GM12874 (cell line): ENCODE measurements at regions not wholly inside any gene's neighbourhood (a gene's known extent, or its start where the extent isn't known, plus 50 kb on each side); places are given as distances from the start of the nearest gene placed in this dataset.

Experiments
- TF ChIP-seq, protein P1 (sequence below): IDR thresholded peaks from 2 replicates; pipeline ENCODE4 v1.5.1; 2011; ENCODE audit warnings: low read depth, mild to moderate bottlenecking, control low read depth, low read length, moderate library complexity; ENCODE audit not compliant: insufficient read depth

DNA sequence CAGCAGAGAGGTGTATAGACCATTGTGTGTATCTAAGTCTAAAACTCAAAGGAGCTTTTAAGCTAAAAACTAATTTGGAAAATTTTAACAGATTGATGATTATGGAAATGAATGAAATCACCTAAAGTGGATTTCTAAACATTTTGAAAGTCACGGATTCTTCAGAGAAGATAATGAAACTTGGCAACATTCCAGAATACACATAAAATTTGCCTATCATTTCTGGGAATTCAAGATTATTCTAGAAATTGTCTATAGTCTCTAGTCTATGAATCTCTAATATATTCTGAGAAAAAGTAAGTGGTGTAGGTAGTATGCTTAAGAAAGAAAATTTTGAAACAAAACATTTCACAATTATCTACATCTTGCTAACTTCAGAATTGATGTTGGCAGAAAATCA lies 1117.9 kb upstream of the CNTN5 start:
- TF ChIP-seq, protein P1, sequence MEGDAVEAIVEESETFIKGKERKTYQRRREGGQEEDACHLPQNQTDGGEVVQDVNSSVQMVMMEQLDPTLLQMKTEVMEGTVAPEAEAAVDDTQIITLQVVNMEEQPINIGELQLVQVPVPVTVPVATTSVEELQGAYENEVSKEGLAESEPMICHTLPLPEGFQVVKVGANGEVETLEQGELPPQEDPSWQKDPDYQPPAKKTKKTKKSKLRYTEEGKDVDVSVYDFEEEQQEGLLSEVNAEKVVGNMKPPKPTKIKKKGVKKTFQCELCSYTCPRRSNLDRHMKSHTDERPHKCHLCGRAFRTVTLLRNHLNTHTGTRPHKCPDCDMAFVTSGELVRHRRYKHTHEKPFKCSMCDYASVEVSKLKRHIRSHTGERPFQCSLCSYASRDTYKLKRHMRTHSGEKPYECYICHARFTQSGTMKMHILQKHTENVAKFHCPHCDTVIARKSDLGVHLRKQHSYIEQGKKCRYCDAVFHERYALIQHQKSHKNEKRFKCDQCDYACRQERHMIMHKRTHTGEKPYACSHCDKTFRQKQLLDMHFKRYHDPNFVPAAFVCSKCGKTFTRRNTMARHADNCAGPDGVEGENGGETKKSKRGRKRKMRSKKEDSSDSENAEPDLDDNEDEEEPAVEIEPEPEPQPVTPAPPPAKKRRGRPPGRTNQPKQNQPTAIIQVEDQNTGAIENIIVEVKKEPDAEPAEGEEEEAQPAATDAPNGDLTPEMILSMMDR = no peak

DNA sequence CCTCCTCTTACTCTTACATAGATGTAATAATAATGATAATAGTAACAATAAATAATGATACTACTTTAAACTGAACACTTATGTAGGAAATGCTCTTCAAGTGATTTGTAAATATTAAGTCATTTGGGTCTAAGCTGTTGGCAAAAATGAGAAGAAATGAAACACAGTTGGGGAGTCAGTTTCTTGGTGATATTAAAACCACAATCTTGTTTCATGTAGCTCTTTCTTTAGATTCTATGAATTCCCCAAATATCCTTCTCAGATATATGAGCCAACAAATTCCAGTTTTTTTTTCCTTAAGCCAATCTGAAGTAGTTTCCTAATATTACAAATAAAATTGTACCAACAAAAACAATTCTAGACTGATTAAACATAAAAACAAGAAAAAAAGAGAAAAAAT lies 1115.6 kb upstream of the CNTN5 start:
- TF ChIP-seq, protein P1 = no peak

DNA sequence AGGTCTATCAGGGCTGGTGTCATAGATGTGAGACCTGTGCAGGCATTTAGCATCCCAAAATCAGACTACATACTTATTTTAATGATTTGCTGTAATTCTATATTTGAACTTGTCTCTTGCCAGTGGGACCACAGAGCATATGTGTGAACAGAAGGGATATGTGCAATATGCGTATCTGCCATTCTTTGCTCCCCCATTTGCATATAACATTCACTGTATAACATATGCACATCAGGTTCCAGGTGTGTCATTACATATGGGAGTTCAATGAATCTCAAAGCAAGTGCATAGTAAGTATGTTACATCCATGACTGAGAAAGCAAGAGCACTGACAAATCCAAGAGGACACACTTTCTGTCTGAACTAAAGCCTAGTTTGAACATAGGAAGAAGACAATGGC lies 1115.1 kb upstream of the CNTN5 start:
- TF ChIP-seq, protein P1 = no peak

DNA sequence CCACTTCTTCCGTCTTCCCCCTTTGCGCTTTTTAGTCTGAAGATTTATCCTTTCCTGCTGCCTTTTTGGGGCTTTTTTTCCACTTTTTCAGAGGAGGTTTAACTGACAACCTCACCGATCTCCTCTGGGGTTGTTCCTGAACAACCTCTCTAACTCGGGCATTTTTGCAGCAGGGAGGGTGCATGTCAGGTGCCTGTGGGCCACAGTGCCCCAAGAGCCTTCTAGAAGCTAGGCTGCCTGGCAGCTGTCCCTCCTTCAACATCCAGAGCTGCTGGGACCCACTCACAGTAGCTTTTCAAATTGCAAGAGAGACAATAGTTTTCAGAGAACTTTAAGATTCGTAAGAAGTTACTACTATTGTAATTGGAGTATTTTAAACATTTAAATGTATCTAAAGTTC lies 1112.4 kb upstream of the CNTN5 start:
- TF ChIP-seq, protein P1 = no peak

DNA sequence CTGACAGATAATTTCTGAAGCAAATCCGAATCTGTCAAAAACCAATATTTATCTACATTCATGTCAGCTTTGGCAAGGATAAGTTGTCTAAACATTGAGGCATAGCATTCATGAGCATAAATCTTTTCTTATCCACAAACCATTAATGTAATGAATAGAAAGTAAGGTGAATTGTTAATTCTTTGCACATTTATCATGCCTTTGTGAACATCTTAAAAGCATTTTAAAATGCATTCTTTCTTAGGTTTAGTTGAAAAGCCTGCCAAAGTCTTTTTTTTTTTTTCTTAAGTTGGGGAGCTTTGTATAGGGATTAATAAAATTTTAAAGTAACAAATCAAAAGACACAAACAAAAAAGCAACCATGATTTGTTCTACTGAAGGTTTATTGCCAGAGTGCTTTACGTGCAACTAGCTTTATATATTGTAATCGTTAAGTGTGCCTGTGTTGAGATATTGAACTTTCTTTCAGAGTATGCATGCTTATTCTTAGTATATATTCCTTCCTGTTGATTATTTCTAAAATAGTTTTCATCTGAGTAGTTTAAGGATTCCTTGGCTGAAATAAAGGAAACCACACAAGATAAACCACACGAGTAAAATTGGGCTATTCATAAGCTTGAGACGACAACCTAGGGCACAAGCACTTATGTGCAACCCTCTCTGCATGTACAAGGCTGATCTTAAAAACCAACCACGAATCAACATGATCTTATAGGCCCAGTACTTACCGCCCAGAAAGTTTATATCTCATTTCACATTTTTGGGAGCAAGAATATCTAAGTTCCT lies 1110.9 kb upstream of the CNTN5 start:
- TF ChIP-seq, protein P1 = no peak

DNA sequence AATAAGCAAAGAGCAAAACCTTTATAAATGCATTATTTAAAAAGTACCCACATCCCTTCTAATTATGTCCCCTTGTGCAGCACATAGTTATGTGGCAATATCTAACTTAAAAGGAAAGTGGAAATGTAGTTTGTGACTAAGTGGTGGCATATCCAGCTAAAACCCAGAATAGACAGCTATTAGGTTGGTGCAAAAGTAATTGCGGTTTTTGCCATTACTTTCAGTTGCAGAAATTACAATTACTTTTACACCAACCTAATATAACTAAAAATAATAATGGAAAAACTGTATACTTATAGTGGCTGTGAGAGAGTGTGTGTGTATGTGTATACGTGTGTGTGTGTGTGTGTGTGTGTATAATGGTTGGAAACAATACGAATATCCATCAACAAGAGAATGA lies 1108.1 kb upstream of the CNTN5 start:
- TF ChIP-seq, protein P1 = no peak

DNA sequence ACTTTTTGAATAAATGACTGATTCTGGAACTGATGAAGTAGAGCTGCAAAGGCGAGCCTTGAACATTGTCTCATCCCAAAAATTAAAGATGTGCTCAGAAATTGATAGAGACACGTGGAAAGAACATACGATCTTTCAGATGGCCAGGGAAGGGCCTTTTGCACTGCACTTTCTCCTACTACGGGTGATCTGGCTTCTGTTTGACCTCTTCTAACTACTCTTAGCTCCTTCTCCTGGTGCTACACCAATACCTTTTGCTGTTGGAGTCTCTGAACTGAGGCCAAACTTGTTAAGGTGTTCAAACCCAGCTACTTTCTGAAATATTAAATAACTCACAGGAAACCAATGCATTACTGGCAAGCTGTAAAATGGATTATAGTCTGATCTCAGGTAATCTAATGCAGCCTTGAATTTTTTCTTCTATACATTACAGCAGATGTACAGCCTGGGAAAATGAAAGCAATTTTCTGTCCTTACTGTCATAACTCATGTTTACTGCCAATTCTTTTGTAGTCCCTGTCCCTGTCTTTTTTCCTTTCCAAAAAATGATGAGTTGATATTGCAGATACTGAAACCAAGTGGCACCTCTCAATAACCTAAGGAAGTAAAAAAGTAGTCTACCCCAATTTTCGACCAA lies 1086.1 kb upstream of the CNTN5 start:
- TF ChIP-seq, protein P1 = no peak
